ENCODE measurements at regions not wholly inside any gene's neighbourhood (a gene's known extent, or its start where the extent isn't known, plus 50 kb on each side); places are given as distances from the start of the nearest gene placed in this dataset.

DNA sequence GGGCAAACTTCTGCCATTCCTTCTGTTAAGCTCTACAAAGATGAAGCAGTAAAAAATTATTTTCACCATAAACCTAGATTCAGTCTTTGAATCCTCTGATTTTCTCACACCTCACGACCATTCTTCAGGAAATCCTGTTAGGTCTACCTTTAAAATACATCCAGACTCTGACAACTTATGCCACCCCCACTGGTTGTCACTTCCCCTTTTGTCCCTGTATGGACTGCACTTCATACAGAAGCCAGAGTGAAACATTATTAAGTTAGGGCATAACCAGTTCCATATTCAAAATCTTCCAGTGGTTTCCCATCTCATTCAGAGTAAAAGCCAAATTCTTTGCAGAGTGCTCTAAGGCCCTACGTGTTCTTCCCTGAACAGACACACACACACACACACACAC, 499.8 kb downstream of the RASEF start:
- H3K27ac Mint-ChIP-seq: no peak overlapping the region
- H3K4me3 Mint-ChIP-seq: no peak overlapping the region
- DNase-seq: peak; percentile 14
- no peaks in the 10 kb centered on the region for H3K36me3 Mint-ChIP-seq
- H3K27me3 Mint-ChIP-seq: no peaks in the 10 kb centered on the region
- ATAC-seq (ENCODE audit: low read depth in 2 of 2): peak; percentile 65 to 70
- peaks cover 0 to 7% (median 4%) of the 10 kb centered on the region in 3 donors for H3K4me1 Mint-ChIP-seq
- H3K9me3 Mint-ChIP-seq: no peaks in the 10 kb centered on the region

DNA sequence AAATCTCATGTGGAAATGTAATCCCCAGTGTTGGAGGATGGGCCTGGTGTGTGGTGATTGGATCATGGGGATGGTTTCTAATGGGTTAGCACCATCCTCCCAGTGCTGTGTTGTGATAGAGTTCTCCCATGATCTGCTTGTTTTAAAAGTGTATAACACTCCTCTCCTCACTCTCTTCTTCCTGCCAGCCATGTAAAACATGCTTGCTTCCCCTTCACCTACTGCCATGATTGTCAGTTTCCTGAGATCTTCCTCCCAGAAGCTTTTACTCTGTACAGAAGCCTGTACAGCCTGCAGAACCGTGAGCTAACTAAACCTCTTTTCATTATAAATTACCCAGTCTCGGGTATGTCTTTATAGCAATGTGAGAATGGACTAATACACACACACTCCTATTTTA, 499.1 kb downstream of the RASEF start:
- Mint-ChIP-seq H3K36me3 (peaks cover 0 to under 1% of the 10 kb centered on the region in 2 donors), H3K9me3 (no peaks in the 10 kb centered on the region), H3K27ac (no peak overlapping the region), H3K4me1 (peaks cover 0 to 7% (median 4%) of the 10 kb centered on the region in 3 donors), H3K4me3 (no peak overlapping the region), H3K27me3 (no peaks in the 10 kb centered on the region)
- DNase-seq: no peak
- ATAC-seq (ENCODE audit: low read depth in 2 of 2): no peak

DNA sequence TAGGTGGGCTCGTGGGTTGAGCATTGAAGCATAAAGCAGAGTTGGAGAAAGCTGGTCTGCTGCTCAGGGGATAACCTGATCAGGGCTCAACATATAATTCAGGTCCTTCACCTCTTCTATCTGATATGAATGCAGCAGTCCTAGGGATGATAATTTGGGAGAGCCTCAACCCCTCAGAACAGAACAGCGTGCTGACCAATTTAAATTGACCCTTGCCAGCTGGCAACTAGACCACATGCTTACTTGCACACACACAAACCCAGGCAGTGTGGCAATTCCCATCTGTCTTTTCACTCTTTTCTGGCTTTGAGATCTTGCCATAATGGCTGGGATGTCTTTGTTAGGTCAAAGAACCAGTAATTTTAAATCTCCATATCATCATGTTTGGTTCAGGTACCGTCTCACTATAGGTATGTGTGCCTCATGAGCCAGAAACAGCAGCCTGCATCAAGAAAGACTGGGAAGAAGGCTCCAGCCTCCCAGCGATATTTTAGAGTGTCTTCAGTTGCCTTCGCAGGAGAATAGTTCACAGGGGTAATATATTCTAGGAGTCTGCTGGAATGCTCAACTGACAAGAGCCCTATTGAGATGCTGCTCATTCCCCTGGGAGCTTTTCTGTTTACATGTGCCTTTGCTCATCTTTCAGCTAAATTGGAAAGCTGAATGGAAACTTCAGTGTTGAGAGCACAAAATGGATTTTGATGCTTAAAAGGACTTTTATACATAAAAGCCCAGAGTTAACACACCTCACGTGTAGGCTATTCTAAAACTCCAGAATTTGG, 497.6 kb downstream of the RASEF start:
- H3K4me1 Mint-ChIP-seq: peaks cover 0 to 7% (median 4%) of the 10 kb centered on the region in 3 donors
- no peak for DNase-seq
- H3K27ac Mint-ChIP-seq: no peak overlapping the region
- H3K4me3 Mint-ChIP-seq: no peak overlapping the region
- peaks cover 0 to 6% of the 10 kb centered on the region in 2 donors for H3K36me3 Mint-ChIP-seq
- no peak for ATAC-seq (ENCODE audit: low read depth in 2 of 2)
- peaks cover 0 to 5% (median 0%) of the 10 kb centered on the region in 7 donors for H3K9me3 Mint-ChIP-seq
- no peaks in the 10 kb centered on the region for H3K27me3 Mint-ChIP-seq

DNA sequence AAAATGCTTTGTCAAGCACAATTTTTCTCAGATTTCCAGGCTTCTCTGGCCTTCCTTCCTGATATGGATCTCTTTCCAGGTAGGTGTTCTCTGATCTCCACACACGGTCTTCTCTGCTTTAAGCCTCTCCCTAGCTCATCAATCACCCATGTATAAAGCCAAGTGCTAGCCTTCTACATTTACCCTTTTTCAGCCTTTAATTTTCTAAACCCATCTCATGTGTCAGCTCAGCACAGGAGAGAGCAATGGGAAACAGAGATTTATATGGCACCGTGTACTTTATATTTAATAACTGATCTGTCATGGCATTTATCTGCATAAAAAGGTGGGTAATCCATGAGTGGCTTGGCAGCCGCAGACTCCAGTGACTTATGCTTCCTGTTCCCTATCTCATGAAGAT, 495.0 kb downstream of the RASEF start:
- ATAC-seq (ENCODE audit: low read depth in 2 of 2) (no peak), DNase-seq (no peak)
- H3K27me3 Mint-ChIP-seq: peaks cover 0 to 3% (median 0%) of the 10 kb centered on the region in 3 donors
- peak overlapping the region in 1 of 6 donors; percentile 60 for H3K27ac Mint-ChIP-seq
- peaks cover 0 to 6% (median 2%) of the 10 kb centered on the region in 7 donors for H3K9me3 Mint-ChIP-seq
- no peak overlapping the region for H3K4me3 Mint-ChIP-seq
- peaks cover 0 to 6% of the 10 kb centered on the region in 2 donors for H3K36me3 Mint-ChIP-seq
- no peaks in the 10 kb centered on the region for H3K4me1 Mint-ChIP-seq

DNA sequence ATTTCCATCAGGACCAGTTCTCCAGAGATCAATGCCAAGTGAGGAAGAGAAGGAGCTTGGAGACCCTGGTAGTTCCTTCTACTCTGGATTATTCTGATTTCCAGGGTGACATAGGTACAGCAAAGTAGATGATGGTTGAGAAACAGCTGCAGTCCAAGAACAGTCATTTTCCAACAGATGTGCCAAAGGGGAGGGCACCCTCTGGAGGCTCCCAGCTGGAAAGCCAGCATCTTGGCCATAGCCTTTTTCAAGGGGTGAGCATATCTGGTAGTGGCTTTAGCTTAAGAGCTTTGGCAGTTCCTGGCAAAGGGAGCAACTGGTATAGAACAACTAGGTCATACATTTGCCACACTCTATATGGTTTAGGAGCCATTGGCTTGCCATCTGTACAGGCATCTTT, 492.7 kb downstream of the RASEF start:
- no peak for DNase-seq
- no peak for ATAC-seq (ENCODE audit: low read depth in 2 of 2)
- no peaks in the 10 kb centered on the region for H3K4me1 Mint-ChIP-seq
- H3K27ac Mint-ChIP-seq: peak overlapping the region in 1 of 6 donors; percentile 44
- H3K9me3 Mint-ChIP-seq: peaks cover 12 to 28% (median 15%) of the 10 kb centered on the region in 7 donors
- H3K4me3 Mint-ChIP-seq: no peak overlapping the region
- H3K36me3 Mint-ChIP-seq: peaks cover 6 to 16% of the 10 kb centered on the region in 2 donors
- peaks cover 0 to 14% (median 13%) of the 10 kb centered on the region in 3 donors for H3K27me3 Mint-ChIP-seq

DNA sequence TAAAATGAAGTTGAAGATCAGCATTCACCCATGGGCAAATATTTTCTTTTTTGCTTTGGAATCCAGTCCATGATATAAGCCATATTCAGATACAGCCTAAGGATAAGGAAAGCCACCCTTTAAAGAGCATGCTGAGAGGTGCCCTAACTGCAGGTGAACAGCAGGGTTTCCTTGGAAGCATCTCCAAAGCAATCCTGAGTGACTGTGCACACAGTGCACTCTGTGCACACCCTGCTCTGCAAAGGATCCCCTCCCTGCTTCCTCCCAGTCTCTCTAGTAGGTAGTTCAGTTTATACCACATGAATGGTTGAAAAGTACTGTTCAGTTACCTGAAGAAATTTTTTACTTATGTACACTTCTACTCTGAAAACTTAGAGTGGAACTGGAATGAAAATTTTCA, 491.4 kb downstream of the RASEF start:
- Mint-ChIP-seq H3K9me3 (peaks cover 12 to 34% (median 20%) of the 10 kb centered on the region in 7 donors), H3K4me3 (no peak overlapping the region), H3K36me3 (peaks cover 6 to 20% of the 10 kb centered on the region in 2 donors), H3K27ac (no peak overlapping the region), H3K27me3 (peaks cover 0 to 14% (median 13%) of the 10 kb centered on the region in 3 donors), H3K4me1 (no peaks in the 10 kb centered on the region)
- ATAC-seq (ENCODE audit: low read depth in 2 of 2) (no peak), DNase-seq (no peak)

DNA sequence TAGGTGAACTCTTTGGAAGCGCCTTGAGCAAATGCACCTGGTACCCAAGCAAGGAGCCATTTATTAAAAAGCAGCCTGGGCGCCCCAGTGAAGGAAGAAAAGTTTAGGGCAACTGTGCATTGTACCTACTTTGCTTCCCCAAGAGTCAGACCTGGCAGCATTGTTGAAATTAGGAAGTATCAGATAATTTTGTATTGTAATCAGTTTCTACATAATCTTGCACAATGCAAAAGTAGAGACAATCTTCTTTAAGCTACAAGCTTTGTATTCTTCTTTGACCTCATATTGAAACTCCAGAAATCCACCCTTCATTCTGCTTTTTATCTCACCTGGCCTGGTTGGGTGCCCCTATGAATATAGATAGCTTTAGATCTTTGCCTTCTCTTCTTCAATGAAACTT, 490.8 kb downstream of the RASEF start:
- H3K27me3 Mint-ChIP-seq: peaks cover 0 to 14% (median 13%) of the 10 kb centered on the region in 3 donors

DNA sequence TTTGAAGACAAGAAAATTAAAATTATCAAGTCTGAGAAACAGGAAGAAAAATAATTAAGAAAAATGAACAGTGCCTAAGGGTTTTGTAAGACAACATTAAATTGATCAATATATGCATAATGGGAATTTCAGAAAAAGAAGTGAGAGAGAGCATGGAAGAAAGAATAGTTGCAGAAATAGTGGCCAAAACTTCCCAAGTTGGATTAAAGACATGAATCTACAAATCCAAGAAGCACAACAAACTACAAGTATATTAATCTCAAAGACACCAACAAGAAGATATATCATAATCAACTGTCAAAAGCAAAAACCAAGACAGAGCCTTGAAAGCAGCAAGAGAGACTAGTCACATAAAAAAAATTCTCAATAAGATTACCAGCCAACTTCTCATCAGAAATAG, 488.0 kb downstream of the RASEF start:
- Mint-ChIP-seq H3K27me3 (peaks cover 0 to 14% (median 13%) of the 10 kb centered on the region in 3 donors), H3K9me3 (peaks cover 8 to 55% (median 27%) of the 10 kb centered on the region in 7 donors), H3K4me1 (no peaks in the 10 kb centered on the region), H3K4me3 (no peak overlapping the region), H3K36me3 (peaks cover 6 to 13% of the 10 kb centered on the region in 2 donors), H3K27ac (no peak overlapping the region)
- no peak for DNase-seq
- no peak for ATAC-seq (ENCODE audit: low read depth in 2 of 2)

More for the DNA sequence above, 490.8 kb downstream of the RASEF start:
- Mint-ChIP-seq H3K4me3 (no peak overlapping the region), H3K4me1 (no peaks in the 10 kb centered on the region), H3K36me3 (peaks cover 6 to 20% of the 10 kb centered on the region in 2 donors), H3K27ac (no peak overlapping the region), H3K9me3 (peaks cover 12 to 36% (median 20%) of the 10 kb centered on the region in 7 donors)
- DNase-seq (no peak), ATAC-seq (ENCODE audit: low read depth in 2 of 2) (no peak)

DNA sequence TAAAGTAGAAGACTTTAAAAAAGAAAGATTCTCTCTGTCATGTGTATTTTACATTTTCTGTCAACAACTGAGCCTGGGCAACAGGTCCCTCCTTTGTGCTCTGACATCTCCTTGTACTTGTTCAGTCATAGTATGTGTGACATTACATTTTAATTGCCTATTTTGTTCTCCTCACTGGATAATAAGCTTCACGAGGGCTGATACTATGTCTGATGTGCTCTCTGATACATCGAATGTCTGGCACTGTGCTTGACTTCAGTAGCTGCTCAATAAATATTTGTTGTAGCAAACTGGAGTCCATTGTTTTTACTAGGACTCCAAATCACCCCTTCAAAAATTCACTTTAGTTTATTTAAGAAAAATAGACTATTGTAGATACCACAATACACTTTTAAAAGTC, 482.0 kb downstream of the RASEF start:
- Mint-ChIP-seq H3K9me3 (peaks cover 4 to 27% (median 10%) of the 10 kb centered on the region in 7 donors), H3K27me3 (no peaks in the 10 kb centered on the region), H3K4me1 (no peaks in the 10 kb centered on the region), H3K4me3 (no peak overlapping the region), H3K27ac (no peak overlapping the region), H3K36me3 (no peaks in the 10 kb centered on the region)
- ATAC-seq (ENCODE audit: low read depth in 2 of 2) (no peak), DNase-seq (no peak)

DNA sequence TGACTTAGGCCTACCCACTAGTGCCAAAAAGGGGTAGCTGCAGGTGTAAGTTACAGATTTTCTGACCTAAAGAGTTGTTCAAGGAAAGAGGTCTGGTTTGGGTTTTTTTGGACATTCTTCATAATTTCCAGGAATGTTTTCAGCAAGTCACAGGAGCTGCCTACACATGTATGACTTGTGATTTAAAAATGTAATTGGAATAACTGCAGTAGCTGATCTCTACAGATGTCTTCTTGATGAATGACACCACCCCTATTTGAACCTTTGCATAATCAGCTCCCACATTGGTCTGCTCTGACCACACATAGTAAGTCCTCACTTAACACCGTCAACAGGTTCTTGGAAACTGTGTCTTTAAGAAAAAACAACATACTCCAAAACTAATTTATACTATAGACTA, 481.4 kb downstream of the RASEF start:
- no peak for DNase-seq
- Mint-ChIP-seq H3K36me3 (no peaks in the 10 kb centered on the region), H3K4me1 (no peaks in the 10 kb centered on the region), H3K27ac (peak overlapping the region in 1 of 6 donors; percentile 72), H3K4me3 (no peak overlapping the region), H3K27me3 (no peaks in the 10 kb centered on the region), H3K9me3 (peaks cover 4 to 26% (median 10%) of the 10 kb centered on the region in 7 donors)
- no peak for ATAC-seq (ENCODE audit: low read depth in 2 of 2)

DNA sequence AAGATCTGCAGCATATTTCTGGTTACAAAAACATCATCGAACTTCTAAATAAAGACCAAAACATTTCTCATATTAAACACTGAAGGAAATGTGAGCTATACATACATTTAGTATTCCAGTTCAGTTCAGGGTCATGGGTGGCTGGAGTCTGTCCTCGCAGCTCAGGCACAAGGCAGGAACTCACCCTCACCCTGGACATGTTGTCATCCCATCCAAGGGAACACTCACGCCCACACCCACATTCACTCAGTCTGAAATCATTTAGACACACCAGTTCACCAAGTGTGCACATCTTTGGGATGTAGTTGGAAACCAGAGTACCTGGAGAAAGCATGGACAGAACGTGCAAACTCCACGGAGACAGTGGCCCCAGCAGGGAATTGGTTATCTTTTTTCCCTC, 481.0 kb downstream of the RASEF start:
- no peaks in the 10 kb centered on the region for H3K4me1 Mint-ChIP-seq
- no peaks in the 10 kb centered on the region for H3K36me3 Mint-ChIP-seq

DNA sequence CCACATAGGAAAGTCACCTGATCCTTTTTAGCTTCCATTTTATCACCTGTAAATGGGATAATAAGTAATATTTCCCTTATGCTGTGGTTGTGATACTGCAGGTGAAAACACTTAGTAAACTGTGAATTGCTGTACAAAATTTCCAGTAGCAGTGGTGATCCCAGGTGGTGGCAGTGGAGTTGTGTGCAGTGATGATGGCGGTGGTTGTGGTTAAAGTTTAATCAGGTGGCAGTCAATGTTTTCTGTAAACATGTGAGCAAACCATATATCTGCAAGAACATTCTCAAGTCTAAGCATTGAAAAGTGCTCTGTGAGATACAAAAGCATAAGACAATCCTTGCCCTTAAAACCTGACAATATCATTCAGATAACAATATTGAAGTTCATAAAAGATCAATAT, 480.2 kb downstream of the RASEF start:
- Mint-ChIP-seq H3K9me3 (peaks cover 4 to 15% (median 9%) of the 10 kb centered on the region in 7 donors), H3K36me3 (no peaks in the 10 kb centered on the region), H3K4me3 (no peak overlapping the region), H3K27me3 (no peaks in the 10 kb centered on the region), H3K27ac (no peak overlapping the region), H3K4me1 (no peaks in the 10 kb centered on the region)
- no peak for DNase-seq
- no peak for ATAC-seq (ENCODE audit: low read depth in 2 of 2)

More for the DNA sequence above, 481.0 kb downstream of the RASEF start:
- H3K9me3 Mint-ChIP-seq: peaks cover 4 to 22% (median 10%) of the 10 kb centered on the region in 7 donors
- no peaks in the 10 kb centered on the region for H3K27me3 Mint-ChIP-seq
- ATAC-seq (ENCODE audit: low read depth in 2 of 2) (no peak), DNase-seq (no peak)
- no peak overlapping the region for H3K4me3 Mint-ChIP-seq
- H3K27ac Mint-ChIP-seq: no peak overlapping the region

DNA sequence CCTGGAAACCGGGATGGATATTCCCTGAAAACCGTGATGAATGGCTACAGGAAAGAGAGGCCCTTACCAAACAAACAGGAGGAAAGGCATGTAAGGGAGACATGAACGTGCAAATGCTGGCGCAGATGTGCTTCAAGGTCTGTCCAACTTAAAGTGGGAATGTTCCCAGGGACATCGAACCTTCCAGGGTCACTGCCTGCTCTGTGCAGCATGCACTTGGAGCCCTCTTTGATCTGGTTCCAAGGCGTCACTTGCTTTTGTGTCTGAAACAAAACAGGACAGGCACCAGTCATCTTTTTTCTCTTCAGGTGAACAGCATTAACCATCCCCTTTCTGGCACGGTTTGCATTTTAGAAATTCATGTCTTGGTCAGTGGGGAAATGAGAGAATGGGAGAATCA, 479.4 kb downstream of the RASEF start:
- Mint-ChIP-seq H3K27ac (no peak overlapping the region), H3K27me3 (no peaks in the 10 kb centered on the region), H3K4me1 (no peaks in the 10 kb centered on the region), H3K36me3 (no peaks in the 10 kb centered on the region), H3K4me3 (no peak overlapping the region), H3K9me3 (peaks cover 2 to 7% (median 5%) of the 10 kb centered on the region in 7 donors)
- DNase-seq (no peak), ATAC-seq (ENCODE audit: low read depth in 2 of 2) (no peak)

DNA sequence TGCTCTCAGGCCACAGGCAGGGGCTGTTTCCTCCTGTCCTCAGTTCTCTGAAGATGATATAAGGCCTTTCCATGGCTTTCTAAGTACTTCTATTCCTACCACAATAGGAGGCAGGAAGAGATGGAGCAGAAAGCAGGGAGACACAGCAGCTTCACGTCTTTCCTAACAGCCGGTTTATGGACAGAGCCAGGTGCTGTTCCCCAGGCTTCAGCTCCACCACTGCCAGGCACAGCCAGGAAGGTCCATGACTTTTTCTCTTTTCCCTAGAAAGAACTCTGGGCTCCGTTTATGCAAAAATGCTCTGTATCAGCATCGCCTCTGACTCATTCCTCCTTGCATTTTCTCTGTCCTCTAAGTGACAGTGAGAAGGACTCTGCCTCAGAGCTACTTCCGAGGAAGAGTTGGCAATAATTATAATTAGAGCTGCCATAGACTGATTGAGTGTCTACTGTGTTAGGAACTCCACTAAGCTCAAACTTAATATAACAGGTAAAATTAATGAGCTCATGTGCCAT, 478.5 kb downstream of the RASEF start:
- H3K4me1 Mint-ChIP-seq: no peaks in the 10 kb centered on the region

More for the DNA sequence above, 478.5 kb downstream of the RASEF start:
- Mint-ChIP-seq H3K27me3 (no peaks in the 10 kb centered on the region), H3K36me3 (no peaks in the 10 kb centered on the region), H3K9me3 (peaks cover under 1 to 5% (median 2%) of the 10 kb centered on the region in 7 donors), H3K4me3 (no peak overlapping the region), H3K27ac (no peak overlapping the region)
- ATAC-seq (ENCODE audit: low read depth in 2 of 2) (no peak), DNase-seq (no peak)
